H1 (cell line): ENCODE measurements at regions not wholly inside any gene's neighbourhood (a gene's known extent, or its start where the extent isn't known, plus 50 kb on each side); places are given as distances from the start of the nearest gene placed in this dataset.

Experiments used
- CHD7 ChIP-seq: fragments of 300-600 bp; sonication (generic); IDR thresholded peaks from 2 replicates; pipeline ENCODE4 v1.7.1; 2012; ENCODE audit warnings: low read length, moderate library complexity, mild to moderate bottlenecking, inconsistent platforms; ENCODE audit not compliant: insufficient replicate concordance
- ZNF274 ChIP-seq: IDR thresholded peaks from 2 replicates; pipeline ENCODE4 v1.7.0; 2012; ENCODE audit warnings: low read length, borderline replicate concordance; ENCODE audit errors: extremely low read depth

- no peak for TF ChIP-seq CHD7
- no peak for TF ChIP-seq ZNF274
Measured at GRCh38 chr4:79607979-79608378, 200.0 kb upstream of the GK2 start (continued).
